CD4-positive, alpha-beta T cell treated with Interleukin-10 for 1 hour (primary cell): ENCODE measurements at regions not wholly inside any gene's neighbourhood (a gene's known extent, or its start where the extent isn't known, plus 50 kb on each side); places are given as distances from the start of the nearest gene placed in this dataset.
"Not testable (repeated sequence)": the region's sequence is repeated elsewhere in the genome, so short reads cannot be mapped to it uniquely, and the experiment has no call there.

Source experiments
- DNase-seq: peaks from one replicate; pipeline ENCODE4 v3.0.0-alpha.2; 2020

DNA sequence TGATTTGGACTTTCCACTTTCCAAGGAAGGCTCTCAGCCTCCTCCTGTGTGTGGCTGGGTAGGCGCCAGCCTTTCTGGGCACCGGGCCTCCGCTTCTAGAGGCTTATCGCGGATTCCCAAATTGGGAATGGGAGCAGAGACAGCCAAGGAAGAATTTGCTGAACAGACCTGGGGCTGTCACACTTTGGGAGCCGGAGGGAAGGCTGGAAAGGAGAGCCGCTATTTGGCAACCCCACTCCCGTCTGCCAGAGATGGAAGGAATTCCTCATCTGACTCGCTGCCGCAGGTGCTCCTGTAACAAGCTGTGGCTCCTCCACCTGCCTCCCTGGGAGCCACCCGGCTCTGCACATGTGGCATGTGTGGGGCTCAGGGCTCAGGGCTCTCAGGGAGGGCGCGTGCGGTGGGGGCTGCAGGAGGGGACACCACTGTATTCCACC, 50.8 kb upstream of the ECHDC3 start:
- DNase-seq: no peak

DNA sequence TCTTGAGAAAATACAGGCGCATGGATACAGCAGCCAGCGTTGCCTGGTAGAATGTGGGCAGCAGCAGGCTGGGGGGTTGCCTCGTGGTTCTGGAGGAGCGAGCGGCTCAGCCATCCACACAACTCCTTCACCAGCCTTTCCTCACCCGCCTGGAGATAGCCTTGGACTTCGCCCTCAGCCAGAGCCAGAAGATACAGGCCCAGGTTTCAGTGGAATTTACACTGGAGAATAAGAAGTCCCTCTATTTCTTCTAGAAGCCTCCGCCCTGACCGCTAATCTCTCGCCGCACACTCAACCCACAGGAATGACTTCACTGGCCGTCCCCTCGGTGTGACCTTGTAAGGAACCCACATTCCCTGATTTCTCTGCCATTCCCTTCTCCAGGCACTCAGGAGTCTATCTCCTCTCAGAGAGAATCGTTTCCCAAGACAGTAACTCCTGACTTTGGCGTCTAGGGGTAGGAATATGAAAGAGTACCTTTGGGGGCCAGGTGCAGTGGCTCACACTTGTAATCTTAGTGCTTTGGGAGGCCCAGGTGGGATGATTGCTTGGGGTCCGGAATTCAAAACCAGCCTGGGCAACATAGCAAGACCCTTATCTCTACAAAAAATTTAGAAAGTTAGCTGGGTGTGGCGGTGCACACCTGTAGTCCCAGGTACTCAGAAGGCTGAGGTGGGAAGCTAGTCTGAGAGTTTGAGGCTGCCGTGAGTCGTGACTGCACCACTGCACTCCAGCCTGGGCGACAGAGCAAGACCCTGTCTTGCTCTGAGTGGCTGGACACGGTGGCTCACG, 52.0 kb upstream of the ECHDC3 start:
- DNase-seq: no peak

DNA sequence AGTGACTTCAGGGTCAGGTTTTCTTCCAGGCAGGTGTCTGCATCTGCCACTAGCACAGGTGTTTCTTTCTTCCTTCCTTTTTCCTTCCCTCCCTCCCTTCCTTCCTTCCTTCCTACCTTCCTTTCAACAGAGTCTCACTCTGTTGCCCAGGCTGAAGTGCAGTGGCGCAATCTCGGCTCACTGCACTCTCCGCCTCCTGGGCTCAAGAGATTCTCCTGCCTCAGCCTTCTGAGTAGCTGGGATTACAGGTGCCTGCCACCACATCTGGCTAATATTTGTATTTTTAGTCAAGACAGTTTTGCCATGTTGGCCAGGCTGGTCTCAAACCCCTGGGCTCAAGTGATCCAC, 53.8 kb upstream of the ECHDC3 start:
- not testable (repeated sequence) for DNase-seq

DNA sequence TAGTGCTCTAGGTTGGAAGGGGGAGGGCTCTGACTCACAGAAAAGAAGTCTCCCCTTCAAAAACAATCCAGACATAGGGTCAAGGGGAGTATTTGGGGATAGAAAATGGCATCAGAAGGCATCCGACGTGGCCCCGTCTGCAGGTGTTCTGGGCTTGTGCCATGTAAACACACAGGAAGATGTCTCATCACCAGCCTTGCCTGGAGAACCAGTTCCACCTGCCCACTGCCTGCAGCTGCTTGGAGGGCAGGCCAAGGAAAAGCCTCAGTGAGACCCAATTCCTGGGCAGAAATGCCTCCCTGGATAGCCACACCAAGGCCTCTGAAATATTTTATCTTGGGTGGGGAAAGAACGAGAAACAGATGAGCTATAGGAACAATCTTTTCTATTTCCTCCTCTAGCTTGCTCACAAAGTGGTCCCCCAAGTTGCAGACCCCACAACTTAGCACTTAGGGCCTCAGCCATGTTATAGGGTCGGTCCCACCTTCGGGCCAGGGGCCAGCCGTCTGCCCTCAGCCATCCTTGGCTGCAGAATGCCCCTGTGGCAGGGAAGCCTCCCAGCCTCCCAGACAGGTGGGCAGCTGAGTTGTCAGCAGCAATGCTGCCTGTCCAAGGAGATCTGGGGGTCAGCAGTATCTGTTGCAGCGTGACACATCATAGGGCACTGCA, 54.3 kb upstream of the ECHDC3 start:
- DNase-seq: no peak

DNA sequence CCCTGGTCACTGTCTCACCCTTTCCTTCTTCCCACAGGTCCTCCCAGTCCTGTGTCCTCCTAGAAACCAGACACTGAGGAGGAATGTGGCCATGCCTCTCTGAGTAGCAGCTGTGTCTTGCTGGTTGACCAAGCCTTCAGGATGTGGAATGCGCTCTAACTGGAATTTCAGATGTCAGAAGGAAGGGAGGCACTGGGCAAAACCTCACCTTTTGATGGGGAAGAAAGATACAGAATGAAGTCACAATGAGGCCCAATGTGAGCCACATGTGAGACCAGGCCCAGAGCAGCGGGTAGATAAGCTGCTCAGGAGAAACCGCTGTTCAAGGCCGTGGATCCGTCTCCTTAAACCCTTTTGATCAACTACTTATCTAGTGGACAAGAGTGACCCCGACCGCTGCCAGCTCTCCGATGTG, 54.8 kb upstream of the ECHDC3 start:
- DNase-seq: no peak

DNA sequence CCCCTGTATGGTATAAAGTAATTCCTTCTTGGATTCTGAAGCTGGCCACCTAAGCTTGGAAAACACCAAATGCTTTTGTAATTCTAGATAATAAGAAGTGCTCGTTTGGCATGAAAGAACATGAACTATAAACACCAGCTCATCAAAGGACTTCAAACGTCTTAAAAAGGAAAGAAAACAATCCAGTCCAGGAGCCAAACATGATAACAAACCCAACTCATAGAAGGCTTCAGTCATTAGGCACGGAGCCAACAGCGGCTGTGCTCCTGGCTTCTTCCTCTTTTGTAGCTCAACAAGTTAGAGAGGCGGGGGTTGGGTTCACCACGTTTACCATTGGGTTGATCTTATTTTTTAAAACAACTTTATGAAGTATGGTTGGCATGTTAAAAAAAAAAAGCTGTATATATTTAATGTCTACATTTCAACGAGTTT, 56.4 kb upstream of the ECHDC3 start:
- DNase-seq: peak; percentile 42

DNA sequence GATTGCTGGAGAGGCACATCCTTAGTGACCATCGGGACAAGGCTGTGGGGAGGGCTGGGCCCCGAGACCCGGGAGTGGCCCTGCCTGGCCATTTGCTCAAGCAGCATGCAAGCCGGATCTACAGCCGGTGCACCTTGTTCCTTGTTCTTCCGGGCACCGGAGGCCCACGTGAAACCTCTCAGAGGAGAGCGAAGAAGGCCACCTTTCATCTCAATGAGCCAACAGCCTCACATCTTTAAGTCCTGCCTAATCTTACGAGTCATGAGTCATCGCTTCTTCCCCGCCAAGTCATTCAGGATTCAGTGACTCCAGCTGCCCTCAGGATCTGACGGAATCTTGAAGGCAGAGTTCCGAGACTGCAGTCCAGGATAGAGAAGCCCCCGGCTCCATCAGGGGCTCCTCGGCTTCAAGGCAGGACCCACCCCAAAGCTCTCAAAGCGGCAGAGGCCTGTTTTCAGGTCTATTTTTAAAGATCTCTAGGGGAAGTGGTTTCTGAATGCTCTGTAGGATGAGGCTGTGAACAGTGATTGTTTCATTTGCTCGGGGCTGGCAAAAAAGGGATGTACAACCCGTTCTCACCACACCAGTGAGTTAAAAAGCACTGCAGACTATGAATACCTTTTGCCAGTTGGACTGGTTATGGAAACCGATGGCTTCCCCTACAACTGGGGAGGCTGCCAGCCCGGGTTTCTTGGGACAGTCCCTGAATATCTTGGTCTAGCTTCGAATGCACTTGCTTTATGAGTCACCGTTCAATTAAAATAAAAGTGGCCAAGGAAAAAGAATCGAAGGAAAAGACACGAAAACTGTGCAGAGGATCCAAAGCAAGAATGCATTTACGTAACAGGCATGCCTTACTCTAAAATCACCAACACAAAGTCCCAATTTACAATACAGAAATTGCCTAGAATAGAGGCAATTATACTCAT, 57.2 kb upstream of the ECHDC3 start:
- DNase-seq: peak; percentile 53

DNA sequence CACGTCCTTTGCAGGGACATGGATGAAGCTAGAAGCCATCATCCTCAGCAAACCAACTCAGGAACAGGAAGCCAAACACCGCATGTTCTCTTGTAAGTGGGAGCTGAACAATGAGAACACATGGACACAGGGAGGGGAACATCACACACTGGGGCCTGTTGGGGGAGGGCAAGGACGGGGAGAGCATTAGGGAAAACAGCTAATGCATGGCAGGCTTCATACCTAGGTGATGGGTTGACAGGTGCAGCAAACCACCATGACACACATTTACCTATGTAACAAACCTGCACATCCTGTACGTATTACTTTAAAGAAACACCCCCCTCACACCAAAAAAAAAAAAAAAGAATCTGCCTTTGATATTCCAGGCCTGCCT, 57.9 kb upstream of the ECHDC3 start:
- not testable (repeated sequence) for DNase-seq

DNA sequence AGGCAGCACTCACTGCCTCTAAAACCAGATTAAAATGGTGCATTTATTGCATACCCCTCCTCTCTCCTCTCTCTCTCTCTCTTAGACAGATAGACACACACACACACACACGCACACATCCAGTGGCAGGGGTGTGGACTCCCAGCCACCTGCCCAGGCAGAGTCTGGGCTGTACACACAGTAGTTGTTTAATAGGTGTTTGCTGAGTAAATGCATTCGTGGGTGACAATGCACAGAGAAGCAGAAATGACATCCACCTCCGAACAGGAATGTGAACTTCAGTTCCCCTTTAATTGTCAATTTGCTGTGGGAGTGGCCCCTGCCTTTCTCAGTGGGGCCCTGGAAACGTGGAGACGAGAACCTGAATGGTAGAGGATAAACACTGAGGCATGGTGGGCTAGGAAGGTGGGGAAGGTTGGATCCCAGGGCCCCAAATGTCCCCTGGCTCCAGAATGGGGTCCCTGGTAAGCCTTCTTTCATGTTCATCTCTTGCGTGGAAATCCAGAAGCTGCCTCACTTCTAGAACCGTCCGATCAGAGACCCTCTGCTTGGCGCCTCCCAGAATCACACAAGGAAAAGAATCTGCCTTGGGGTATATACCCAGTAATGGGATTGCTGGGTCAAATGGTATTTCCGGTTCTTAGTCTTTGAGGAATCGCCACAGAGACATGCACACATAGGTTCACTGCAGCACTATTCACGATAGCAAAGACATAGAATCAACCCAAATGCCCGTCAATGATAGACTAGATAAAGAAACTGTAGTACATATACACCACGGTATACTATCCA, 58.5 kb upstream of the ECHDC3 start:
- no peak for DNase-seq

DNA sequence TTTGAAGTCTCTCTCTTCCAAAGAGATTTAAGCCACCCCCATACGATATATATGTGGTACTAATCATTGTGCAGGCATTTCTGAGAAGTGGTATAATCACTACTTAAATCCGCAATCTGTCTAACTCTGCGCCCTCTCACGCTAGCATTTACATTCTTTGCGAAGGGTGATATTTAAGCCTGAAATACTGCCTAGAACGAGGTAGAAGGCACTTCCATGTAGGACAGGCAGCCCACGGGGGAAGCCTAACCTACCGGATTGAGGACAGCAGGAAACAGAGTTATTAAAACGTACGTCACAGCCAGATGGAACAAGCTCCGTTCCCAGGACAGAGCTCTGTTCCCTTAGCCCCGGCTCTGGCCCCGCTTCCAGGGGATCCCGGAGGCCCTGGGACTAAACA, 59.3 kb upstream of the ECHDC3 start:
- no peak for DNase-seq

DNA sequence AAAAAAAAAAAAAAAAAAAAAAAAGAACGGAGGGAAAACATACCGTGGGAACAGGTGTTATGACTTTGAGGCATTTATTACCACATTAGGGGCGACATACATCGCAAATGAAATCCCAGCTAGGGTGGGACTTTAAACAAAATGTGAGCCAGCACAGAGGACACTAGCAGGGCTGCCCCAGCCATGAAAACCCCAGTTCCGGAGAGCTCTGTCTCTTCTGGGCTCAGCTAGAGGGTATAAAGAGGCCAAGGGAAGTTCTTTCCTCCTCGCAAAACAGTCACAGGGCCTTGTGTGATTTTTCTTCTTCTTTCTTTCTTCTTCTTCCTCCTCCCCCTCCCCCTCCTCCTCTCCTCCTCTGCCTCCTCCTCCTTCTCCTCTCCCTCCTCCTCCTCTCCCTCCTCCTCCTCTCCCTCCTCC, 59.9 kb upstream of the ECHDC3 start:
- DNase-seq: no peak

DNA sequence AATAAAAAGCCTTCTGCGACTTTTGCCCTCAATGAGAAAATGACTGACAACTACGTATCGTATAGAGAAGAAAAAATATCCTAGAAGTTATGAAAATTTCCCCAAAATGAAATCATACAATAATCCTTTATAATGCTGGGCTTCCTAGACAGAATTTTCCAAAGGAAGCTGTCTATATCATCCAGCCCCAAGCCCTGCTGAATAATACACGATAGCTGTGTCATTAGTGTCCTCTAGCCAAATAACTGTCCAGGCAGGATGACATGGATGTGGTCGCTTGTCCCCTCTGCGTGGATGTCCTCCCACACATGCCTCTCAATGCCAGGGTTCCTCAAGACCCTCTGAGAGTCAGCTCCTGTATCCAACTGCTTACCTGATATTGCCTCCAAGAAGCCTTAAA, 61.7 kb upstream of the ECHDC3 start:
- no peak for DNase-seq

DNA sequence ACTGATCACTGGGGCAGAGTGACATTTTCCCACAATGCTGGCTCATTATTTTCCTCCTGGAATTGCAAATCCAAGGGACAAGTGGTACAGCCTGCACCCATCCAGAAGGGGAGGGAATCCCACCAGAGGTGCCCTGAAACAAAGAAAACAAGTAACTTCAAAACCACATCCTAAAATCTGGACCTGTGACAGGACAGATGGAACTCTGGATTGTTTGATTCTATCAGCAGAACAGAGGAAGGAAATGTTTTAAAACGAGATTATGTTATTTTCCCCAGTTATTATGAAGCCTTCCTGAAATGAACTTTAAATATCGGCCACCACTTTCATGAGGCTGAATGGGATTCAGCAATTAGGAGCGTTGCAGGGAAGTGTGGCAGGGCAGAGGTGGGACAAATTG, 62.2 kb upstream of the ECHDC3 start:
- DNase-seq: no peak

DNA sequence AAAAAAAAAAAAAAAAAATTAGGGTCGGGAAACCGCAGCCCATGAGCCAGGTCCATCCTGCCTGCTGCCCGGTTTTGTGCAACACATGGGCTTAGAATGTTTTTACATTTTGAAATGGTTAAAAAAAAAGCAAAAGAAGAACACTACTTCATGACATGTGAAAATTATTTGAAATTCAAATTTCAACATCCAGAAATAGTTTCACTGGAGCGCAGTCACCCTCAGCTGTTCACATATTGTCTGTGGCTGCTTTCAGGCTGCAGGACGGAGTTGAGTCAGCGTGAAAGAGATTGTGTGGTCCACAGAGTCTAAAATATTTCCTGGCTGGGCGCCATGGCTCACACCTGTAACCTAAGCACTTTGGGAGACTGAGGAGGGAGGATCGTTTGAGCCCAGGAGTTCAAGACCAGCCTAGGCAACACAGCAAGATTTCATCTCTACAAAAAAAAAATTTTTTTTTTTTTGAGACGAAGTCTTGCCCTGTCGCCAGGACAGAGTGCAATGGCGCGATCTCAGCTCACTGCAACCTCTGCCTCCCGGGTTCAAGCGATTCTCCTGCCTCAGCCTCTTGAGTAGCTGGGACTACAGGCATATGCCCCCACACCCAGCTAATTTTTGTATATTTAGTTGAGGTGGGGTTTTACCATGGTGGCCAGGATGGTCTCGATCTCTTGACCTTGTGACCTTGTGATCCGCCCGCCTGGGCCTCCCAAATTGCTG, 63.9 kb upstream of the ECHDC3 start:
- DNase-seq: no peak

DNA sequence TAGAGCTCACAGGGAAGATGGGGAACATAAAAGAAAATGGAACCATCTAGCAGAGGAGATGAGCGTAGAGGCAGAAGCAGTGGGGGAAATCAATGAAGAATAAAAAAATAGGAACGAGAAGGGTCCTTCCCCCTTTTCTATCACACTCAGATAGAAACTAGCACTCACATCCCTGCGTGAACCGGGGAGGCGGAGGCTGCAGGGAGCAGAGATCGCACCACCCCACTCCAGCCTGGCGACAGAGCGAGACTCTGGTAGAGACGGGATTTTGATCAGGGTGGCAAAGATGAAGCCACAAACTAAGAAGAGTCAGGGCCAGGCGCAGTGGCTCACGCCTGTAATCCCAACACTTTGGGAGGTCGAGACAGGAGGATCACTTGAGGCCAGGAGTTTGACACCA, 64.7 kb upstream of the ECHDC3 start:
- DNase-seq: no peak

DNA sequence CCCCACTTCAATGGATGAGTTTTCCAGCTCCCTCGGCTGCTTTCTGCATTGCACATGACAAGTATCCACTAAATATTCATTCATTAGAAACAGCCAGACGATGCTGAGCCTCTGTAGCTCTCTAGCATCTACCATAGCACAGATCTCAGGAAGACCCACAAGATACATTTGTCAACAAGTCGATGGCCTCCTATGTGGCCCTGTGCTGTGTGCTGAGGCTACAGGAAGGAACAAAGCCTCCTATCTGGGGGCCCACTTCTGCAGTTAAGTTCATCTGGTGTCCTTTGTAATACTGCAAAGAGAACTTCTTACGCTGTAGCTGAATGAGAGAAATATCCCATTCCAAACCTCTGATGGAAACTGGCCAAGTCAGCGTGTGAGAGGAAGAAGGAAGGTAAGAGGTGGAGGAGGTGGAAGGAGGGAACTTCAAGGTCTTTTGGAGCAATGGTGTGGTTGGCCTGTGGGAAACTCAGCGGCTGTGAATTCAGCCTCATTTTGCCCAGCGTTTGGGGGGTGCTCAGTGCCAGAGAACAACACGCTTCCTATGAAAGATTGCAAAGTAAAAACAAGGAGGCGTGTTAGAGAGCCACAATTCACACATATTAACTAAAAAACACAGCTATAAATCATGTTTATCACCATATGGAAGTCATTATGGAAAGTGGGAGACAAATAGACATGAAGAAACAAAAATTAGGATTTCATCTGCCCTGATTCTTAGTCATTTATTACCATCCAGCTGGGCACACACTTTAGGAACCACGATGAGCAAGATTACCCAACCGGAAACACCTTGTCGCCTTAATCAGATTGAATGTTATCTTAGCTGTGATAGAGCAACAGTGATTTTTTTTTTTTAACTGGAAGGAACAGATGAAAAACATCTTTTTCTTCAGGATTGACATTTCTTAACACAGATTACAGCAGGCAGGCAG, 62.2 kb upstream of the USP6NL start:
- no peak for DNase-seq

DNA sequence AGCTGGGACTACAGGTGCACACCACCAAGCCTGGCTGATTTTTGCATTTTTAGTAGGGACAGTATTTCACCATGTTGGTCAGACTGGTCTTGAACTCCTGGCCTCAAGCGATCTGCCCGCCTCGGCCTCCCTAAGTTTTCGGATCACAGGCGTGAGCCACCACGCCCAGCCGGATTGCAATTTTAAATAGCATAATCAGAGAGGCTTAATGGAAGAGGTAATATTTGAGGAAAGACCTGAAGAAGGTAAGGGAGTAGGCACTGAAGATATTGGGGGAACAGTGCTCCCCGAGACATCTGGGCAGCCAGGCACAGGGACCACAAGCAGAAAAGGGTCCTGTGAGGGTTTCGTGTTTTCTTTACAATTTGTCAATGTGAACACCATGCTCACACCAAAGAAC, 61.4 kb upstream of the USP6NL start:
- no peak for DNase-seq

DNA sequence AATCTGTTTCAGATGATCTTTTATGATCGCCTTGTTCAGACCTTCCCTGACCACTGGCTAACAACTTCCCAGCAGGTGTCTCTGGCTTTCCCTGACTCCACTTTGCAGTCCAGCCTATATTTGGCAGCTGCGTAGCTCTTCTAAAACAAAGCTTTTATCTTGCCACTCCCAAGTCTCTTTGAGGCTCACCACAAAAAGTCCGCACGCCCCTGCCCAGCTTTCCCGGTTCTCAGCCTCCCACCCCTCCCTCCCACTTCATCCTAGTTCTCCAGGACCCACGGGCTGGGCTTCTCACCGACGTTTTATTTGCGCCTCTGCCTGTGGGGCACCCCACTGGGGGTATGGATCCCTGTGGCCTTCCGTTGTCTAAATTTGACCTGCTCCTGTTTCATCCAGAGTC, 58.9 kb upstream of the USP6NL start:
- no peak for DNase-seq

DNA sequence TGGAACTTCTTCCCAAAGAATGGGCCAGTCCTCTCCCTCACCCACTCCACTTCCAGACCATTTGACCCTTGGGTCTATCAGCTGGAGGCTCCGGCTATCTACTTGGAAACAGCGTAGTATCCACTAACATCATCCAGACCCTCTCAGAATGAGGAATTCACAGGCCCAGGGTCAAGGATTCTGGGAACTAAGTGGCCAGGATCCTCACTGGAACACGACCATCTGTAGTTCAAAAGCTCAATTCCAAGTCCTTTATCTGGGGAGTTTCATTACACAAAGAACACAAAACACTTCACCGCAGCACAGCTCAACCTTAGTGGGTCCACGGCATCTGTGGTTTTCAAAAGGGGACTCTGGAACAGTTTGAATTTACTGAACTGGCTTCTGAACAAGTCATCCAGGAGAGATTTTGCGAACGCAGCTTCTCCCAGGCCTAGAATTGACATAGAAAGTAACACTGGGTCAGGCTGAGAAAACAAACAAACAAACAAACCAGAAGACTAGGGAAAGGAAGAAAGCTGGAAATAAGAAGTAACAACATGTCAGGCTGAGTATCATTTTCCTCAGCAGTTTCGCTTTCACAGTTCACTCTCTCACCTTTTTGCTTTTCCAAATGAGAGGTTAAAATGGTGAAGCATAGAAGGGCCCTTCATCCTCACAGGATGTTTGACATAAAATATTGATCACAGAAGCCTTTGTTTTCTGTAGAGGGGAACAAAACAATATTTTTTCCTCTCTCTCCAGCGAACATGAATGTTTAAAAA, 57.6 kb upstream of the USP6NL start:
- no peak for DNase-seq

DNA sequence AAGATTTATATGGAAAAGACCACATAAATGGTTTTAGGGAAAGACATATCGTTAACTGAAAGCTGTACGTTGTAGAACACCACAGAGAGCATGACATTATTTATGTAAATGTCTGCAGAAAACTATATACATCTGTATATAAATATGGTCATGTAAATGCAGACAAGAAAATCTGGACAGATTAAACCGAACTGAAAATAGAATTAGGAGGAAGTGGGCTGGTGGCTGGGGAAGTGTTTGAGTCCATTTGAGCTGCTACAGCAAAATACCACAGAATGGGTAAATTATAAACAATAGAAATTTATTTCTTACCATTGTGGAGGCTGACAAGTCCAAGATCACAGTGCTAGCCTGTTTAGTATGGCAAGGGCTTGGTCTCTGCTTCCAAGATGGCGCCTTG, 56.3 kb upstream of the USP6NL start:
- DNase-seq: no peak
